8988T (cell line): ENCODE measurements at regions not wholly inside any gene's neighbourhood (a gene's known extent, or its start where the extent isn't known, plus 50 kb on each side); places are given as distances from the start of the nearest gene placed in this dataset.
"Not testable (repeated sequence)": the region's sequence is repeated elsewhere in the genome, so short reads cannot be mapped to it uniquely, and the experiment has no call there.

Experiments used
- DNase-seq: peaks from one replicate; pipeline ENCODE4 v3.0.0; 2011

DNA sequence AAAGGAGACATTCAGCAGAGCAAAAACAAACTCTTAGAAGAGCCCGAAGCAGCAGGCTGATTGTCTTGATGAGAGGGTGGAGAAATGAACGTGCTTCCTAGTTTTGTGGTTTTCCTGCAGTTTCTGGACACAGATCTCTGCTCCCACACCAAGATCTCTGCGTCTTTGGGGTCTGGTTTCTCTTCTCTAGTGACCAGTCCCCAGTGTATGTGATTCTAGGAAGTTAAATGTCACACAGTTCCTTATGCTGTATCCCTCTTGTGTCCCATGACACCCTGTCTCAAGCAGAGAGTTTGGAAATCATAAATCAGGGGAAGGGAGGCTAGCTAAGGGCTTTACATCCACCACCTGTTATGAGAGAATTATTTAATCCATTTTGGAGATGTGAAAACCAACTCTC, 55.4 kb upstream of the KLF14 start:
- no peak for DNase-seq

DNA sequence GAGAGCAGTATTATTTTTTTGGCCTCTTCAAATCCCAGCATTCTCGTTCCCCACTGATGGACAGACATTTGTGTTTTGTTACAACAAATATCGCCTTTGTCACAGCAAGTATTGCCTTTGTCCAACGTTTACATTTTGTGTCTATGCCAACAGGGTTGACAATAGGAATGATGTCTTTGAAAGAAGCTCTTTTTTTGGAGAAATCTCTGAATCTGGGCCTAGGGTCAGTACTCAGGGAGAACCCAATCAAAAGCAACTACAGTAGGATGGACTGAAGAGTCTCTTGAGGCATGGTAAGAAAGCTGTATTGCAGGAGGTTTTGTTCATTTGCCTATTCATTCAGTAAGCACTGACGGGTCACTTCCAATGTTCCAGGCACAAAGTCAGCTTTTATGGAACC, 57.7 kb upstream of the KLF14 start:
- DNase-seq, result no peak

DNA sequence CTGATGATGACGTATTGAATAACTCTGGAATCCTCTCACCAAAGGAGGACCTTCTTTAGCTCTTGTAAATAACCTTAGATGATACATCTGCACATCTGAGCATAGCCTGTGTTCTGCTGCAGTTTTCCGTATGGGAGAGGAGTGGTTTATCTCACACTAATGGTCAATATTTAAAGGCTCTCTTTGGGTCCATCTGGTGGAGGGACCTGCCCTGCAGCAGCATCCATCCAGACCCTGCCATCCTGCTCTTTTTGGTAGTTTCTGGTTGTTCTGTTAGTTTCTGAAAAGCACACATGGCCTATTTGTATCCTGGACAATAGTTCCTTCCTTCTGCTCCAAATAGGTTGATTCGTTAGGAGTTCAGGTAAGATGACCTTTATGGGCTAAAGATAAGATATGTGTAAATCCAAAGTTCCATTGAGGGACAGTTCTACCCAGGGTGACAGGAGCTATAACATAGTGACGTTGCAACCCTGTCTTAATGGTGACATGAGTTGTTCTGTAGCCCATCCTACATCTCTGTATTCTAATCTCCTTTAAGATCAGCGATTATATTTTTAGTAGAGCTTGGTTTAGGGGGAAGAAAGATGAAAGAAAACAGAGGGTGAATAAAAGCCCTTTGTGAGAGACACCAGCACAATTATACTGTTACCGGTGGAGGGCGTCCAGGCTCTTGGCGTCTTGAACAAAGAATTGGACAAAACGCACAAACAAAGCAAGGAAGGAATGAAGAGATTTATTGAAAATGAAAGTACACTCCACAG, 60.0 kb upstream of the KLF14 start:
- DNase-seq, result no peak

DNA sequence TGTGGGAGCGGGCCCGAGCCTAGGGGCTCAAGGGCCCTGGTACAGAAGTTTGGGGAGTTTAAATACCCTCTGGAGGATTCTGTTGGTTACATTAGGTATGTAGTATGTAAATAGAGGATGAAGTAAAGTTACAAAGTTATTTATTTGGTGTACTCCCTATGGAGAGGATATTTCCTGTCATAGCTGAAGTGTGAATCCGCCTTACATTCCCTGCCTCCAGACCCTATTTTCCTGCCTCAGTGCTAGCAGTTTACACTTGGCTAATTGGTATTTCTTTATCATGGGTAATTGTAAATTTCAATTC, 60.6 kb upstream of the KLF14 start:
- no peak for DNase-seq

- DNase-seq, result not testable (repeated sequence)
These were observed 62.4 kb upstream of the KLF14 start for GRCh38 chr7:130796425-130796824.

GRCh38 chr7:130803127-130803526, 69.1 kb upstream of the KLF14 start:
- no peak for DNase-seq

DNA sequence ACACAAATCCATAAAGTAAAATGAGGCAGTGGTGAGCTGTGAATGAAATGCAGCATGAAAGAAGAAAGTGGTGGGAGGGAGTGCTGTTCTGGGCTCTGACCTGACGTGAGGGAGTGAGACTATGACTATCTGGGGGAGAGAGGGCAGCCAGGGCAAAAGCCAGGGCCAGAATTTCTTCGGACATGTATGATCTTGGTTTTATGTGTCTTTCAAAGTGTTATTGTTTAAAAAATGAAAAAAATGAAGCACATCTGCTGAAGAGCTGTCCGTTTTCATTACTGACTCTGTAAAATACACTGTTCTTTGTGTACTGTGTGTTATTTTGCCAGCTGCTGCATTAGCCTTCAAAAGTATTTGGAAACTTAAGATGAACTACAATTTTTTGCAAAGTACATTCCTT, 70.2 kb upstream of the KLF14 start:
- no peak for DNase-seq

DNA sequence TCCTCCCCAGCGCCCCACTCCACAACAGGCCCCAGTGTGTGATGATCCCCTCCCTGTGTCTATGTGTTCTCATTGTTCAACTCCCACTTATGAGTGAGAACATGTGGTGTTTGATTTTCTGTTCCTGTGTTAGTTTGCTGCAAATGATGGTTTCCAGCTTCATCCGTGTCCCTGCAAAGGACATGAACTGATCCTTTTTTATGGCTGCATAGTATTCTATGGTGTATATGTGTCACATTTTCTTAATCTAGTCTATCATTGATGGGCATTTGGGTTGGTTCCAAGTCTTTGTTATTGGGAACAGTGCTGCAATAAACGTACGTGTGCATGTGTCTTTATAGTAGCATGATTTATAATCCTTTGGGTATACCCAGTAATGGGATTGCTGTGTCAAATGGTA, 78.8 kb upstream of the KLF14 start:
- DNase-seq, result not testable (repeated sequence)

- DNase-seq, result no peak
These were observed 80.8 kb upstream of the KLF14 start for GRCh38 chr7:130814778-130815335.

DNA sequence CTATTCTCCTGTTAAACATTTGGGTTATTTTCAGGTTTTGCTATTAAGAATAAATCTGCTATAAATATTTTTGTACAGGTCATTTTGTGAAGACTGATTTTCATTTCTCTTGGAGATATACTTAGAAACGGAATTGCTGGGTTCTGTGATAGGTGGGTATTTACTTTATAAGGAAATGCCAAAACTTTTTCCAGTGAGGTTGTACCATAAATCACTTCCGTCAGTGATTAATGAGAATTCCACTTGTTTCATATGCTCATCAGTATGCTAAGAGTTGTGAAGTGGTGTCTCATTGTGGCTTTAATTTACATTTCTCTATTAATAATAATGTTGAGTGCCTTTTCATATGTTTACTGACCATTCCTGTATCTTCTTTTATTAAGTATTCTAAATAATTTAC, 84.0 kb upstream of the KLF14 start:
- no peak for DNase-seq

DNA sequence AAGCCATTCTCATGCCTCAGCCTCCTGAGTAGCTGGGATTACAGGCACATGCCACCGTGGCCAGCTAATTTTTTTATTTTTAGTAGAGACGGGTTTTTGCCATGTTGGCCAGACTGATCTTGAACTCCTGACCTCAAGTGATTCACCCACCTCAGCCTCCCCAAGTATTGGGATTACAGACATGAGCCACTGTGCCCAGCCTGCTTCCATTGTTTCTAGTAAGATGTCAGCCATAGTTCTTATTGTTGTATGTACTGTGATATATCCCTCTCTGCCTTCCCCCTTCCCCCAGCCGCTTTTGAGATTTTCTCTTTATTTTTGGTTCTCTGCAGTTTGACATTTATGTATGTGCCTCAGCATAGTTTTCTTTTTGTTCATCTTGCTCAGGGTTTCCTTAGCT, 87.9 kb upstream of the KLF14 start:
- no peak for DNase-seq

GRCh38 chr7:130822642-130823041, 88.6 kb upstream of the KLF14 start:
- no peak for DNase-seq

DNA sequence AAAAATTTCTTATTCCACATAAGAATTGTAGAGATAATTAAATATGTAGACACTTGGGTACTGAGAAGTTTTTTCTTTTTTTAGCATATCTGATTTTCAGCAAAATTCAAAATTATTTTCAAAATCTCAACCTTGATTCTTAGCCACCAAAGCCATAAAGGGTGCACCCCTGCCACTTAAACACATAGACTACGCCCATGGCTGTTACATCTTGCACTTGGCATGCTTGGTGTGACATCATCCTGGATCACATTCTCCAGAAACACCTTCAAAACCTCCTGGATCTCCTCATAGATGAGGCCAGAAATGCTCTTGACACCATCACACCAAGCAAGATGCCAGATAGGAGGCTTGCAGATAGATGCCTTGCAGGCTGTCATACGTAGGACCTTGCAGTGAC, 89.1 kb upstream of the KLF14 start:
- DNase-seq, result no peak

GRCh38 chr7:130825819-130826218, 91.8 kb upstream of the KLF14 start:
- DNase-seq, result no peak

- no peak for DNase-seq
These were observed 95.4 kb upstream of the KLF14 start for GRCh38 chr7:130829415-130829814.

GRCh38 chr7:130831322-130831721, 97.3 kb upstream of the KLF14 start:
- DNase-seq, result no peak

GRCh38 chr7:130831817-130832481, 97.9 kb upstream of the KLF14 start:
- peak; percentile 26 for DNase-seq

DNA sequence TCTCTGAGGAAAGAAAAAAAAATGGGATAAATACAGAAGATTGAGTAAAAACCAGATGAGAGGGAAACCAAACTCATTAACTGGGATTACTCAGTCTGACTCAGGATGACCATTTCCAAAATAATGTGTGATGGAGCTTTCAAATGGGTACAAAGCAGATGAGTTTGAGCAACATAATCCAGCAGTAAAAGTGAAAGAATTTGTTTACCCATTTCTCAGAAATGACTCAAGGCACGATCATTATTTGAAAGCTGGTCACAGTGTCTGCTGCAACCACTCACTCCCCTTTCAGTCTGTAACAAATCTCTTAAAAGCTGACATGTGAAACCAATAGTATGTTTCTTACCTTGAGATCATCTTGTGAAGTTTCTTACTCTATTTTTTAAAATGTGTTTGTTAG, 104.7 kb upstream of the KLF14 start:
- no peak for DNase-seq

DNA sequence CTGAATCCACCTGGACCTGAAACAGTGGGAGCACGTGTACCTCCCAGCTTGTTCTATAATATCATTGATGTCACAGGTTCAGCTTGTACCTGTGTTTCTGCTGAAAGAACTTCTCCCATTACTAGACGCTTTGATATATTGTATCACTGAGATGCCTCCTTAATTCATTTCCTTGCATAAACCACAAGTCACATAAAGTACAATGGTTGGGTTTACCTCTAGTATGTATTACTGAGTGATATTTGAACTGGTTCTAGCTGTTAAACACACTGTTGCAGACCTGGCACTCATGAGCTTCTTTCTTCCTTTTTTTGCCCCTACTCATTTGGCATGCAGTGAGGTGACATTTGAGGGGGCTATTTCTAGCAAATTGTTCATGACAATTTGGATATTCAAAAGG, 106.6 kb upstream of the KLF14 start:
- no peak for DNase-seq

DNA sequence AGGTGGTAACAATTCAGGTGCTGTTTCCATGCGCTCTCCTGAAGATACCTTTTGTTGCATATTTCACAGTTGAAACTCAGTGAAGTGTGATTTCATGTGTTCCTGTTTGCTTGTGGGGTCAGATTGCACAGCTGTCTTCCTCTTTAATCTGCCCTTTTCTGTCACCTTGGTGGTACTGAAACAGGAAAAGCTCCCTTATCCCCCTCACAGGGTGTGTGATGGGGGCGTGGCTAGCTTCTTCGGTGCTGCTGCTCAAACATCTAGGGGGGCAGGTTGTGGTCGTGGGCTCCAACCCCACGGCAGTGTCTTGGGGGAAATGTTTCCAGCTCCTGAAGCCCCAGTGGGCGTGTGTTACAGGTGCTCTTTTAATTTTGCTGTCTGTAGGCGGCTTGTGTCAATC, 107.4 kb upstream of the KLF14 start:
- DNase-seq, result no peak

DNA sequence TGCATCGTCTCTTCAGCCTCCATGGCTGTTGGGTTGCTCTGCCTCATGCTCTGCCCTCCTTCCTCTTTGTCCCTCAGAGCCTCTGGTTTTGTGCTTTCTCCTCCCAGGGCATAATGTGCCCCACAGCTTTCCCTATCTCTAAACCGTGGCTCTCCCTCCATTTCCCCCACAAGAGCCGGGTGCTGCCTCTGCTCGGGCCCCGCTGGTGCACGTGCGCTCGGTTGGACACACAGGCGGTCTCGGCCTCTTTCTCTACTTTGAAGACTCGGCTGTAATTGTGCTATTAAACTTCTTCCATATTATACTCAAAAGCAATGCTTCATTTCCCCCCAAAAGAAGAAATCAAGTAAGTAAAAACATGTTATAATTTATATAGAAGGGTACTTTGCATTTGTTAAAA, 109.7 kb upstream of the KLF14 start:
- no peak for DNase-seq

GRCh38 chr7:130844811-130845580, 111.0 kb upstream of the KLF14 start:
- DNase-seq, result peak; percentile 28

DNA sequence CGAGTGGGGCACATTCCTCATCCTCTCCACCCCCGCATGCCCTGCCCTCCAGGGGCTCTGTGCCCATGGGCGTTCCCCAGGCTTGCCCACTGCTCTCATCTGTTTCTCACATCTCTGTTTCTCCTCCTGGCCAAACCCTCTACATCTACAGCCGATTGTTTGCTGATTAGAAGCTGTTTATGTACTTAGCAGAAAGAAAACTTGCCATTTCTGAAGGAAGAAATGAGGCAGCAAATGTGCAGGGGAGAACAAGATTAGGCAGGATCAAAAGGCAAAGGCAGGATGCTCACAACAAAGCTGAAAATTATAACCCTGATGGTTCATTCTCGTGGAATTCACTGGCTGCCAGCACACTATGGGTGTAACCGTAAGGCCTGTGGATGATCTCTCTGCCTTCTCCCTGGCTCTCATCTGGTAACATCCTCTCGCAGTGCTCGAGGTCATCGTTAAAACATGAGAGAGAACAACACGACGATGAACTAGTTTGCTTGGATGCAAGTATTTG, 111.6 kb upstream of the KLF14 start:
- peak; percentile 27 for DNase-seq

- no peak for DNase-seq
These were observed 115.6 kb upstream of the KLF14 start for GRCh38 chr7:130849604-130850003.
